Loucy (cell line): ENCODE measurements at regions not wholly inside any gene's neighbourhood (a gene's known extent, or its start where the extent isn't known, plus 50 kb on each side); places are given as distances from the start of the nearest gene placed in this dataset.

Source experiments
- EZH2phosphoT487 ChIP-seq: fragments of 200-600 bp; IDR thresholded peaks from 2 replicates; pipeline ENCODE4 v1.6.1; 2018; ENCODE audit warnings: antibody characterized with exemption, mild to moderate bottlenecking, moderate library complexity, borderline replicate concordance
- TF ChIP-seq, protein P1 (sequence below): fragments of 200-600 bp; sonication (generic); conservative IDR thresholded peaks from 2 replicates; pipeline ENCODE4 v1.5.1; 2014; ENCODE audit warnings: mild to moderate bottlenecking, antibody characterized with exemption, low read length

DNA sequence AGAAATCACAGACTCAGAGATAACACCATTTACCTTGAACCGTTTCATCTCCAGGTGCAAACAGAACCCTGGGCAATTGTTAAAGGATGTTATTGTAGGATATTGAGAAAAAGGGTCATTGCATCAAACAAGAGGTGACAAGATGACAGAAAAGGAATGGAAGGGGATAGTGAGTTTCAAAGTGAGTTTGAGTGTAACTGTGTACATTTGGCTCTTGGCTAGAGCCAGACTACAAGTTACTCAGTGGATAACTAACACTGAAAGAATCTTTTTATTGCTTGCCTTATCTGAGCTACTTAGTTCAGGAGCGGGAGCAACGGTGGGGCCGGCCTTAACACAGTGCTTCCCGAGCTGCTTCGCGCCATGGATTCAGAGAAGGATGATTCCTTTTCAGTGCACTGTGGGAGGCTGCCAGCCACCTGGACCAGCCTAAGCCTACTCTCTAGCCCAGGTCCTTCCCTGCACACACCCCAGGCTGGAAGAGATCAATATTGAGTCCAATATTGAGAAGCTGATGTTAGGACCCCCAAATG, 193.4 kb downstream of the ATPSCKMT start:
- TF ChIP-seq, protein P1, sequence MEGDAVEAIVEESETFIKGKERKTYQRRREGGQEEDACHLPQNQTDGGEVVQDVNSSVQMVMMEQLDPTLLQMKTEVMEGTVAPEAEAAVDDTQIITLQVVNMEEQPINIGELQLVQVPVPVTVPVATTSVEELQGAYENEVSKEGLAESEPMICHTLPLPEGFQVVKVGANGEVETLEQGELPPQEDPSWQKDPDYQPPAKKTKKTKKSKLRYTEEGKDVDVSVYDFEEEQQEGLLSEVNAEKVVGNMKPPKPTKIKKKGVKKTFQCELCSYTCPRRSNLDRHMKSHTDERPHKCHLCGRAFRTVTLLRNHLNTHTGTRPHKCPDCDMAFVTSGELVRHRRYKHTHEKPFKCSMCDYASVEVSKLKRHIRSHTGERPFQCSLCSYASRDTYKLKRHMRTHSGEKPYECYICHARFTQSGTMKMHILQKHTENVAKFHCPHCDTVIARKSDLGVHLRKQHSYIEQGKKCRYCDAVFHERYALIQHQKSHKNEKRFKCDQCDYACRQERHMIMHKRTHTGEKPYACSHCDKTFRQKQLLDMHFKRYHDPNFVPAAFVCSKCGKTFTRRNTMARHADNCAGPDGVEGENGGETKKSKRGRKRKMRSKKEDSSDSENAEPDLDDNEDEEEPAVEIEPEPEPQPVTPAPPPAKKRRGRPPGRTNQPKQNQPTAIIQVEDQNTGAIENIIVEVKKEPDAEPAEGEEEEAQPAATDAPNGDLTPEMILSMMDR, result no peak
- TF ChIP-seq EZH2phosphoT487, result no peak
